Muscle of leg (tissue), 3 donors: ENCODE measurements at regions not wholly inside any gene's neighbourhood (a gene's known extent, or its start where the extent isn't known, plus 50 kb on each side); places are given as distances from the start of the nearest gene placed in this dataset.

Source experiments
- DNase-seq: peaks from one replicate; pipeline ENCODE4 v3.0.0; 2013
- H3K27ac ChIP-seq: one replicate; pipeline ENCODE4 v1.5.1; 2013; ENCODE audit warnings: mild to moderate bottlenecking, low read length, control low read depth
- H3K27me3 ChIP-seq: one replicate; pipeline ENCODE4 v1.6.1; 2013; ENCODE audit warnings: low read length; ENCODE audit not compliant: control insufficient read depth, insufficient read depth
- H3K36me3 ChIP-seq: one replicate; pipeline ENCODE4 v1.6.1; 2013; ENCODE audit warnings: low read length; ENCODE audit not compliant: control insufficient read depth, insufficient read depth
- H3K4me1 ChIP-seq: one replicate; pipeline ENCODE4 v1.6.1; 2013; ENCODE audit warnings: low read length; ENCODE audit not compliant: control insufficient read depth, insufficient read depth
- H3K4me3 ChIP-seq: one replicate; pipeline ENCODE4 v1.5.1; 2013; ENCODE audit warnings: low read length, control low read depth
- H3K9me3 ChIP-seq: replicated peaks from 2 replicates; pipeline ENCODE4 v1.6.1; 2013; ENCODE audit warnings: low read depth, low read length; ENCODE audit not compliant: control insufficient read depth
- WGBS: methylation state at CpG from one replicate; pipeline ENCODE4 v1.1.5; 2013; ENCODE audit warnings: missing lambda C conversion rate; ENCODE audit not compliant: insufficient coverage; 5-methylcytosine and 5-hydroxymethylcytosine counted together

GRCh38 chr15:79653533-79653932 is 221.4 kb downstream of the MINAR1 start:
- Histone ChIP-seq H3K9me3 (no peaks in the 10 kb centered on the region), H3K27me3 (no peaks in the 10 kb centered on the region), H3K36me3 (no peaks in the 10 kb centered on the region), H3K4me3 (no peak overlapping the region), H3K4me1 (no peaks in the 10 kb centered on the region), H3K27ac (no peak overlapping the region)
- WGBS: no CpG with 5 or more reads among the region's 1 CpG
- DNase-seq: no peak

- no peak for DNase-seq
- H3K36me3 ChIP-seq: no peaks in the 10 kb centered on the region
- H3K27me3 ChIP-seq: no peaks in the 10 kb centered on the region
- H3K27ac ChIP-seq: no peak overlapping the region
- no peaks in the 10 kb centered on the region for H3K9me3 ChIP-seq
- 91% methylated on average over 1 of the region's 5 CpGs for WGBS
- H3K4me1 ChIP-seq: no peaks in the 10 kb centered on the region
- H3K4me3 ChIP-seq: no peak overlapping the region
These were observed 224.2 kb downstream of the MINAR1 start for GRCh38 chr15:79656151-79657000.

DNA sequence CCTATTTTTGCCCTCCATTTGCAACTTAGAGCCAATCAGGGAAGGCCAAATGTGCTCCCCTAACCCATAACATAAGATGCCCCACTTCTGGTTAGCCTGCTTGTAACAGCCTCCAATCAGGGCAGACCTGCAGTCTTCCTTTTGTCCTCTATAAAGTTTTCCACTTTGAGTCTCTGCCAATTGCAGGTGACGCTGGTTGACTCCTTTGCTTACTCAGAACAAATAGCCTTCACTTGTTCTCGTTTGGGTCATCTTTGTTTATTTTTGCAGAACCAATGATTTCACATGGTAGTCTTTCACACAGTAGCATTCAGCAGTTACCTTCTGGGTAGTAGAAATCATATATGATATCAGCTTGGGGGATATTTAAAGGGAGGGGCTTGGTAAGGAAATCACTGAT is 225.6 kb downstream of the MINAR1 start:
- Histone ChIP-seq H3K4me3 (no peak overlapping the region), H3K4me1 (no peaks in the 10 kb centered on the region), H3K27ac (no peak overlapping the region), H3K36me3 (no peaks in the 10 kb centered on the region), H3K9me3 (no peaks in the 10 kb centered on the region), H3K27me3 (no peaks in the 10 kb centered on the region)
- 60% methylated on average over 1 of the region's 2 CpGs for WGBS
- no peak for DNase-seq

DNA sequence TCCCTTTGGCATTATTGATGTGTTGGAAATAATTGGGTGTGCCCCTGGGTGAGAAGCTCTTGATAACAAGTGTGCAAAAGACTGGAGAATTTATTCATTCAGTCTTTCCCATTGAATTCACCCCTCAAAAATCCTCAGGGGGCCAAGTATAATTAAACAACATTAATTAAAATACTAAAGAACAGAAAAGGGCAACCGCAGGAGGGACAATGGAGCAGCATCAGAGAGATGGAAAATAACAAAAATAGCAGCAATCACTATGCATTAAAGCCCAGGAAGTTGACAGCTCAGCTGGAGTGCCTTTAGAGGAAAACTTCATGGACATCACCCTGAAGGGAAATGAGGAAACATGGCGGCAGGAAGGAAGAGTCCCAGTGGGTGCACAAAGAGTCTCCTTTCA is 227.6 kb downstream of the MINAR1 start:
- no peaks in the 10 kb centered on the region for H3K4me1 ChIP-seq
- no peak for DNase-seq
- WGBS: 67% methylated on average over 1 of the region's 2 CpGs
- H3K36me3 ChIP-seq: no peaks in the 10 kb centered on the region
- no peak overlapping the region for H3K27ac ChIP-seq
- H3K4me3 ChIP-seq: no peak overlapping the region
- H3K27me3 ChIP-seq: no peaks in the 10 kb centered on the region
- H3K9me3 ChIP-seq: no peaks in the 10 kb centered on the region

DNA sequence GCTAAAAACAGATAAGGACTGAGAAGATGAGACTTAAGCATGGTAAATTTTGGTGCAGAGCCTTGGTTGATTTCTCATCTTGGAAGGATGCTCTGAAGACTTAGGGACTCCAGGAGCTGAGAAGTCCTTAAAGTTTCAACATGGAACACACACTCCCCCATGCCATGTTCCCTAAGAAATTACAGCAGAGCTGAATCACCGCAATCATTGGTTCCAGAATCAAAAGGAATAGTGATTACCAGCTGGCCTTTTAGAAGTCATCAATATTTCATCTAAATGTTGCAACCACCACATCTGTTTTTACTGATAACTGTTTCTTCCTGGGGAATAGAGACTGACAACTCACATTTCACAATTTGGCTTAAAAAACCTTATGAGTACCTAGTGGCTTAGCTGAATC is 229.3 kb downstream of the MINAR1 start:
- H3K4me1 ChIP-seq: no peaks in the 10 kb centered on the region
- DNase-seq: no peak
- H3K9me3 ChIP-seq: no peaks in the 10 kb centered on the region
- no peak overlapping the region for H3K27ac ChIP-seq
- H3K27me3 ChIP-seq: no peaks in the 10 kb centered on the region
- H3K4me3 ChIP-seq: no peak overlapping the region
- no peaks in the 10 kb centered on the region for H3K36me3 ChIP-seq
- 100% methylated on average over 1 of the region's 1 CpG for WGBS

- DNase-seq: no peak
- H3K27ac ChIP-seq: no peak overlapping the region
- no peaks in the 10 kb centered on the region for H3K4me1 ChIP-seq
- no peaks in the 10 kb centered on the region for H3K36me3 ChIP-seq
- H3K9me3 ChIP-seq: no peaks in the 10 kb centered on the region
- peaks cover 3% of the 10 kb centered on the region for H3K27me3 ChIP-seq
- WGBS: 25% methylated on average over 1 of the region's 4 CpGs
- no peak overlapping the region for H3K4me3 ChIP-seq
These were observed 223.2 kb downstream of the MTHFS start for GRCh38 chr15:79673416-79674123.

GRCh38 chr15:79674124-79674465 is 222.7 kb downstream of the MTHFS start:
- WGBS: no CpG with 5 or more reads among the region's 2 CpGs
- Histone ChIP-seq H3K27me3 (peaks cover 3% of the 10 kb centered on the region), H3K4me3 (no peak overlapping the region), H3K9me3 (no peaks in the 10 kb centered on the region), H3K36me3 (no peaks in the 10 kb centered on the region), H3K4me1 (no peaks in the 10 kb centered on the region), H3K27ac (no peak overlapping the region)
- no peak for DNase-seq

DNA sequence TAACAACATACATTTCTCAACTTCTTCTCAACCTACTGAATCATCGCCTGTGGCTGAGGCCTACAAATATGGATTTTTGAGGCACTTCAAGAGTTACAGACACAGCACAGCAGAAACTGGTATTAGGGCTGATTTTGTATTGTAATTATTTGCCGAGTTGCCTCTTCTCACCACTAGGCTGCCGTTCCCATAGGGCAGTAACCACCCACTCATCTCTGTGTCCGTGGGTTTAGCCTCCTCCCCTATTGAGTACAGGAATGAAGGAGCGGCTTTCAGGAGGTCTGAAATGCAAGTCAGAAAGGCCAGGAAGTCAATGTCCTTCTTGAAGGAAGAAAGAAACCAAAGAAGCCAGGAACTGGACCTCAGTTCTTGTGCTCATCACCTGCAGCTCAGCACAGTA is 220.8 kb downstream of the MTHFS start:
- H3K4me3 ChIP-seq: no peak overlapping the region
- no peak overlapping the region for H3K27ac ChIP-seq
- H3K27me3 ChIP-seq: peaks cover 11% of the 10 kb centered on the region
- H3K36me3 ChIP-seq: no peaks in the 10 kb centered on the region
- no peaks in the 10 kb centered on the region for H3K4me1 ChIP-seq
- no peaks in the 10 kb centered on the region for H3K9me3 ChIP-seq
- WGBS: 80% methylated on average over 1 of the region's 5 CpGs
- DNase-seq: no peak

- WGBS: no CpG with 5 or more reads among the region's 2 CpGs
- Histone ChIP-seq H3K4me3 (no peak overlapping the region), H3K27me3 (peaks cover 14% of the 10 kb centered on the region), H3K27ac (no peak overlapping the region), H3K9me3 (no peaks in the 10 kb centered on the region), H3K4me1 (no peaks in the 10 kb centered on the region), H3K36me3 (no peaks in the 10 kb centered on the region)
- no peak for DNase-seq
These were observed 220.2 kb downstream of the MTHFS start for GRCh38 chr15:79676621-79677020.

GRCh38 chr15:79677241-79677640 is 219.6 kb downstream of the MTHFS start:
- Histone ChIP-seq H3K4me1 (peaks cover 4% of the 10 kb centered on the region), H3K27me3 (peaks cover 14% of the 10 kb centered on the region), H3K27ac (no peak overlapping the region), H3K4me3 (no peak overlapping the region), H3K36me3 (no peaks in the 10 kb centered on the region), H3K9me3 (no peaks in the 10 kb centered on the region)
- 38% methylated on average over 2 of the region's 7 CpGs for WGBS
- no peak for DNase-seq
